HEK293T (cell line): ENCODE measurements at regions not wholly inside any gene's neighbourhood (a gene's known extent, or its start where the extent isn't known, plus 50 kb on each side); places are given as distances from the start of the nearest gene placed in this dataset.

Source experiments
- ARNT ChIP-seq: fragments of 450-650 bp; IDR thresholded peaks from 2 replicates; pipeline ENCODE4 v1.6.1; 2017; ENCODE audit warnings: mild to moderate bottlenecking
- BHLHE40 ChIP-seq: fragments of 450-650 bp; IDR thresholded peaks from 2 replicates; pipeline ENCODE4 v1.6.1; 2016; ENCODE audit warnings: mild to moderate bottlenecking, moderate library complexity, borderline replicate concordance
- ELF4 ChIP-seq: fragments of 450-650 bp; IDR thresholded peaks from 2 replicates; pipeline ENCODE4 v1.6.1; 2017; ENCODE audit warnings: antibody characterized with exemption
- FOXM1 ChIP-seq: fragments of 450-650 bp; IDR thresholded peaks from 2 replicates; pipeline ENCODE4 v1.6.1; 2017; ENCODE audit warnings: mild to moderate bottlenecking, borderline replicate concordance
- SP1 ChIP-seq: fragments of 450-650 bp; IDR thresholded peaks from 2 replicates; pipeline ENCODE4 v1.6.1; 2017
- SUZ12 ChIP-seq: fragments of 450-650 bp; IDR thresholded peaks from 2 replicates; pipeline ENCODE4 v1.6.1; 2016; ENCODE audit warnings: mild to moderate bottlenecking

GRCh38 chr2:42858140-42859005, 66.0 kb upstream of the HAAO start:
- TF ChIP-seq SUZ12 (no peak), ARNT (no peak), SP1 (no peak), ELF4 (no peak), FOXM1 (no peak), BHLHE40 (no peak)
